HUES6 (cell line): ENCODE measurements at regions not wholly inside any gene's neighbourhood (a gene's known extent, or its start where the extent isn't known, plus 50 kb on each side); places are given as distances from the start of the nearest gene placed in this dataset.

Source experiments
- H3K27ac ChIP-seq: 2 replicates; pipeline ENCODE4 v1.7.0; 2013; ENCODE audit warnings: low read depth, mild to moderate bottlenecking, low read length, inconsistent platforms
- H3K27me3 ChIP-seq: 2 replicates; pipeline ENCODE4 v1.6.1; 2013; ENCODE audit warnings: low read length; ENCODE audit not compliant: control insufficient read depth, insufficient read depth
- H3K36me3 ChIP-seq: 2 replicates; pipeline ENCODE4 v1.6.1; 2013; ENCODE audit warnings: low read length; ENCODE audit not compliant: control insufficient read depth, insufficient read depth
- H3K4me1 ChIP-seq: 2 replicates; pipeline ENCODE4 v1.6.1; 2013; ENCODE audit warnings: low read length; ENCODE audit not compliant: control insufficient read depth, insufficient read depth
- H3K4me3 ChIP-seq: 2 replicates; pipeline ENCODE4 v1.5.1; 2013; ENCODE audit warnings: low read depth, low read length
- H3K9ac ChIP-seq: one replicate; pipeline ENCODE4 v1.6.1; 2013; ENCODE audit warnings: mild to moderate bottlenecking, low read length
- H3K9me3 ChIP-seq: 2 replicates; pipeline ENCODE4 v1.6.1; 2013; ENCODE audit warnings: low read depth, low read length; ENCODE audit not compliant: control insufficient read depth, insufficient read depth

DNA sequence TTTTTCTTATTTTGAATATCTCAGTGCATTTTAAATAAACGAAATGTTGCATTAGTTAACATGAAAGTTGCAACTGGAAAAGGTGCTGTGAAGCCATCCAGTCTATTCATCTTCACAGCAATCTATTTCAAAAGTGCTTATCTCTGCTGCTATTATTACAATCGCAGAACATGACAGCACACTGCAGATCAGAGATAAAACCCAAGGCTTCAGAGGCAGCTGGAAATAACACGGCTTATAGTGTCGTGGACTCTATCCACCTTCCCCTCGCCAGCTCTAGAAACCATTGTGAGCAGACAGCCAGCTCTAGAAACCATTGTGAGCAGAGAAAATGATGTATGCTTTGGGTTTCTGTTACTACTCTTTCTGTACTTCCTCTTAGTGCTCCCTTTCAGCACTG lies 1140.8 kb upstream of the CELF4 start:
- Histone ChIP-seq H3K27ac (no peak overlapping the region), H3K36me3 (no peaks in the 10 kb centered on the region), H3K4me3 (no peak overlapping the region), H3K9me3 (no peaks in the 10 kb centered on the region), H3K27me3 (no peaks in the 10 kb centered on the region), H3K4me1 (no peaks in the 10 kb centered on the region), H3K9ac (no peak overlapping the region)

GRCh38 chr18:38698088-38698487 lies 1132.5 kb upstream of the CELF4 start:
- no peak overlapping the region for H3K4me3 ChIP-seq
- H3K27ac ChIP-seq = no peak overlapping the region
- H3K9ac ChIP-seq = no peak overlapping the region
- H3K36me3 ChIP-seq = no peaks in the 10 kb centered on the region
- H3K27me3 ChIP-seq = no peaks in the 10 kb centered on the region
- H3K4me1 ChIP-seq = peaks cover 12% of the 10 kb centered on the region
- no peaks in the 10 kb centered on the region for H3K9me3 ChIP-seq

- H3K27me3 ChIP-seq = no peaks in the 10 kb centered on the region
- no peaks in the 10 kb centered on the region for H3K36me3 ChIP-seq
- H3K4me3 ChIP-seq = no peak overlapping the region
- H3K9ac ChIP-seq = no peak overlapping the region
- H3K4me1 ChIP-seq = peaks cover 12% of the 10 kb centered on the region
- H3K9me3 ChIP-seq = no peaks in the 10 kb centered on the region
- H3K27ac ChIP-seq = no peak overlapping the region
These were observed 1130.1 kb upstream of the CELF4 start for GRCh38 chr18:38695559-38696280.

DNA sequence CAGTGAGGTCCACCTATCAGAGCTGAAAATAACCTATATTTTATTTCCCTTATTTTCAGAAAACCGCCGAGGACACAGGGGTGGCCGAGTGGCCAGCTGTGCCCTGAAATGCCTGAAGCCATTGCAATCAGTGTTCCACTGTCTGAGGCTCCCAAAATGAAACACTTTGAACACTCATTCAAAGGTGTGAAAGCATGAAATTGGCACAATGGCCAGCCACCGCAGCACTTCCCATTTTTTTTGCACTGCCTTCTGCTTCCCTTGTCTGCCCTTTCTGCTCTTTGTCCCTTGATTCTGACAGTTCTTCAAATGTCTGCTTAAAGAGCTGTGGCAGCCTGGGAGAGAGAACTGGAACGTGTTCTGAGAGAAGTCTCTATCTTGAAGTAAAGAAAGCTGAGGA lies 1127.5 kb upstream of the CELF4 start:
- Histone ChIP-seq H3K36me3 (no peaks in the 10 kb centered on the region), H3K9me3 (no peaks in the 10 kb centered on the region), H3K9ac (no peak overlapping the region), H3K27ac (no peak overlapping the region), H3K4me1 (peaks cover 7% of the 10 kb centered on the region), H3K27me3 (no peaks in the 10 kb centered on the region), H3K4me3 (no peak overlapping the region)

GRCh38 chr18:38690626-38691025 lies 1125.0 kb upstream of the CELF4 start:
- Histone ChIP-seq H3K27ac (no peak overlapping the region), H3K4me1 (no peaks in the 10 kb centered on the region), H3K4me3 (no peak overlapping the region), H3K9ac (no peak overlapping the region), H3K36me3 (no peaks in the 10 kb centered on the region), H3K9me3 (no peaks in the 10 kb centered on the region), H3K27me3 (no peaks in the 10 kb centered on the region)

DNA sequence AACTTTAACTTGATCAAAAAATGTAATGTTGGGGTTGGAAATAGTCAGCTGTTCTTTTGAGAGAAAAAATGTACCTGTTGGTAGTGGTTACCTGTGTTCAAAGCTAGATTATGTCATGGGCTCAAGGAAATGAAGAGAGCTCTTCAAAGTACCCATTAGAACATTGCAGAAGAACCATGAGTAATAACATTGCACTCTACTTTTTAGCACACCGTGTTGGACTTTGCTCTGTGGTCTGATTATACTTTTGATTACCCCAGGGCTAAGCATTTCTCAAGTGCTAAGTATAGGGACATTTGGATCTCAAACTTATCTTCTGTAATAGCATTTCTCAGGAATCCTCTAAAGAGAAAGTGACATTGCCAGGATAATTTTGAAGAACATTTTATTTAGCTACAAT lies 1122.8 kb upstream of the CELF4 start:
- Histone ChIP-seq H3K27me3 (no peaks in the 10 kb centered on the region), H3K9ac (no peak overlapping the region), H3K36me3 (no peaks in the 10 kb centered on the region), H3K9me3 (no peaks in the 10 kb centered on the region), H3K4me3 (no peak overlapping the region), H3K4me1 (no peaks in the 10 kb centered on the region), H3K27ac (no peak overlapping the region)

DNA sequence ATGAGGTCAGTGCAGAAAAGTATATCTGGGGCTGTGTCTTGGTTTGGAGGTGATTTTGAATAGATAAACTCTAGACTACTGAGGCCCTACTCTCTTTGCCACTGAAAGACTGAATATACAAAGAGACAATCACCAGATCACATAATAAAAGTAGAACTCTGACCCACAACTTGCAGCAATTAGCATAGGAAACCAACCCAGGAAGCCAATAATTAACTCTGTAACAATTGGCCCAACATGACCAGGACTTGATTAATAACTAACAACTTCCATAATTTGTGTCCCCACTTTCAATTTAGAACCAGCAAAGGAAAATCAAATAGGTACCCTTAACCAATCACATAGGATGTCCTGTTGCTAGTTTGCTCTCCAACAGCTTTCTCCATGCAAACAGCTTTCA lies 1104.9 kb upstream of the CELF4 start:
- Histone ChIP-seq H3K36me3 (no peaks in the 10 kb centered on the region), H3K4me3 (no peak overlapping the region), H3K9me3 (no peaks in the 10 kb centered on the region), H3K9ac (no peak overlapping the region), H3K4me1 (peaks cover 7% of the 10 kb centered on the region; the same call in 1 of the 2 replicates), H3K27ac (no peak overlapping the region), H3K27me3 (no peaks in the 10 kb centered on the region)

DNA sequence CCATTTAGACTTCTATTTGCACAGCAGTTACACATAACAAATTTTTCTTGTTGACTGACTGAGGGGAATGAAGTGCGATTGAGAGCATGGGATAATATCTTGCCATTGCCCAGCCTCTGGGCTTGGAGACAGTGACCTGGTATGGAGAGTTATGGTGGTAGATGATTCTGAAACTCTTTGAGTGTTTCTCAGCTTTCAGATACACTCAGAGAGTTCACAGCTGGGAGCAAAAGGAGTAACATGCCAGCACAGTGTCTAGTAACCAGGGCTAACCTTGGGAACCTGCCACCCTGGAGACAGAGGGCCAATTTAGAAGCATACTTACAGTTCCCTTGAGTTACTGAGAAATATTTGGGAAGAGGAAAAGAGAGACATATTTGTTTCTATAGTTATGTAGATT lies 1099.3 kb upstream of the CELF4 start:
- Histone ChIP-seq H3K9me3 (no peaks in the 10 kb centered on the region), H3K27me3 (no peaks in the 10 kb centered on the region), H3K4me1 (no peaks in the 10 kb centered on the region; the same call in 1 of the 2 replicates), H3K27ac (no peak overlapping the region), H3K4me3 (no peak overlapping the region), H3K9ac (no peak overlapping the region), H3K36me3 (no peaks in the 10 kb centered on the region)

DNA sequence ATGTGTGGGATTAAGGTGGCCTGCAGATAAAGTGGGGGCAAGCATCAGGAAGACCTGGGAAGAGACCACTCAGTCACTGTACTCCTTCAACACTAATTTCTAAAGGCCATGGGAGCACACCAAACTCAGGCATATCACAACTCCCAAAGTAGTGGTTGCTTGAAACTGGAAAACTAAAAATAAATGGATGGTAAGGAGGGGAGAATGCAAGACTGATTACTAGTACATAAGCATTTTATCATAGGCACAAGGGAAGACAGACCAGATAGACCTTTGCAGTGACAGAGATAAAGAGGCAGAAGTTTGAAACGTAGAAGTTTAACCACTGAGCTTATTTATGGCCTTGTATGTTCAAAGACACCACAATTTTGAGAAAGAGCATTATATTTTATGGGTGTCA lies 1098.1 kb upstream of the CELF4 start:
- H3K27me3 ChIP-seq = no peaks in the 10 kb centered on the region
- no peak overlapping the region for H3K9ac ChIP-seq
- no peaks in the 10 kb centered on the region for H3K9me3 ChIP-seq
- no peaks in the 10 kb centered on the region for H3K36me3 ChIP-seq
- no peak overlapping the region for H3K27ac ChIP-seq
- no peaks in the 10 kb centered on the region for H3K4me1 ChIP-seq
- H3K4me3 ChIP-seq = no peak overlapping the region

DNA sequence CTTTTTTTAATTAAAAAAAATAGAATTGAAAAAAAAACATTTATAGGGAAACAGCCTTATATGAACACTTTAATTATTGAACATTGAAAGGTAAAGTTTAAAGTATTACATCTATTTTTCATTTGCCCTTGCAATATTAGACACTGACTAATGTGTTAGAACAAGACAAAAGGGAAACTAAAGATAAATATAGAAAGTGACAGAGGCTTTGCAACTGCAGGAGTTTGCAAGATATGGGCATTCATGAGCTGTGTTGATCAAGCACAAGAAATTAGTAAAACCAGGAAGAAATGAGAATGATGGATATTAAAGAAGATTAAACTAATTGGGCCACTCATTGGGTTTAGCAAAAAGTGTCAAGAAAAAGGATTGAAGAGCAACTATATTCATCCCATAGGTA lies 1097.7 kb upstream of the CELF4 start:
- H3K4me3 ChIP-seq = no peak overlapping the region
- H3K27ac ChIP-seq = no peak overlapping the region
- no peaks in the 10 kb centered on the region for H3K27me3 ChIP-seq
- H3K4me1 ChIP-seq = no peaks in the 10 kb centered on the region
- H3K9me3 ChIP-seq = no peaks in the 10 kb centered on the region
- H3K36me3 ChIP-seq = no peaks in the 10 kb centered on the region
- no peak overlapping the region for H3K9ac ChIP-seq

GRCh38 chr18:38654946-38655345 lies 1089.3 kb upstream of the CELF4 start:
- H3K9me3 ChIP-seq = no peaks in the 10 kb centered on the region
- no peak overlapping the region for H3K27ac ChIP-seq
- no peaks in the 10 kb centered on the region for H3K27me3 ChIP-seq
- no peak overlapping the region for H3K4me3 ChIP-seq
- no peak overlapping the region for H3K9ac ChIP-seq
- no peaks in the 10 kb centered on the region for H3K36me3 ChIP-seq
- no peaks in the 10 kb centered on the region for H3K4me1 ChIP-seq

GRCh38 chr18:38651736-38652135 lies 1086.1 kb upstream of the CELF4 start:
- no peaks in the 10 kb centered on the region for H3K36me3 ChIP-seq

More at GRCh38 chr18:38651736-38652135, 1086.1 kb upstream of the CELF4 start:
- Histone ChIP-seq H3K9me3 (no peaks in the 10 kb centered on the region), H3K27me3 (no peaks in the 10 kb centered on the region), H3K4me1 (no peaks in the 10 kb centered on the region), H3K4me3 (no peak overlapping the region), H3K27ac (no peak overlapping the region), H3K9ac (no peak overlapping the region)
